Stromal cell of bone marrow (primary cell): ENCODE measurements at regions not wholly inside any gene's neighbourhood (a gene's known extent, or its start where the extent isn't known, plus 50 kb on each side); places are given as distances from the start of the nearest gene placed in this dataset.
A peak's percentile ranks its signal among the peaks of the same experiment; 100 is the strongest.
"Not testable (repeated sequence)": the region's sequence is repeated elsewhere in the genome, so short reads cannot be mapped to it uniquely, and the experiment has no call there.

ENCODE experiments used
- DNase-seq: peaks from one replicate; pipeline ENCODE4 v3.0.0-alpha.2; 2012; ENCODE audit warnings: low read depth

- no peak for DNase-seq
Measured at GRCh38 chr14:71432334-71433110, 499.7 kb upstream of the RGS6 start.

DNA sequence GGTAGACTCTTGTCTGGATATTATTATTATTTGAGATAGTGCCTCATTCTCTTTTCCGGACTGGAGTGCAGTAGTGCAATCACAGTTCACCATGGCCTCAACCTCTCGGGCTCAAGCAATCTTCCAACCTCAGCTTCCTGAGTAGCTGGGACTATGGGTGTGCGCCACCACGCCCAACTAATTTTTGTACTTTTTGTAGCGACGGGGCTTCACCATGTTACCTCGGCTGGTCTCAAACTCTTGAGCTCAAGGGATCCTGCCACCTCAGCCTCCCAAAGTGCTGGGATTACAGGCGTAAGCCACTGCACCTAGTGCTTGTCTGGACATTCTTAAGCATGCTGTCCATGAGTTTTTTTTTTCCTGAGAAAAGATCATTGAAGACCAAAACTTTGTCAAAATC is 498.9 kb upstream of the RGS6 start:
- no peak for DNase-seq

- DNase-seq = not testable (repeated sequence)
Measured at GRCh38 chr14:71435641-71436040, 496.6 kb upstream of the RGS6 start.

DNA sequence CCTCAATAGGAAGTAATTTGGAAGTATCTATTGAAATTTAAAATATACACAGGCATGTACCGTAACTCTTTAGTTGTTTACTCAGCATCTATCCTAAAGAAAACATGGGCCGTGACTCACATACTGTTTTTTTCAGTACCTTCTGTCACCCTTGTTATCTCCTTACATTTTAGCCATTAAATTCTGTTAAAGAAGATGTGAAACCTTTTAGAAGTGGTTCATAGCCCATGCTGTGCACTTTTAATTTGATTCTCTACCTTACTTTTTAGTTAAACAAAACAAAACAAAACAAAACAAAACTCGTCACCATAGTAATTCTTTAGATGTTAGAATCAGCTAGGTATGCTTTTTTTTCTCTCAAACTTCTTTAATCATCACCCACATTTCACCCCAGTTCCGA is 494.4 kb upstream of the RGS6 start:
- no peak for DNase-seq

DNA sequence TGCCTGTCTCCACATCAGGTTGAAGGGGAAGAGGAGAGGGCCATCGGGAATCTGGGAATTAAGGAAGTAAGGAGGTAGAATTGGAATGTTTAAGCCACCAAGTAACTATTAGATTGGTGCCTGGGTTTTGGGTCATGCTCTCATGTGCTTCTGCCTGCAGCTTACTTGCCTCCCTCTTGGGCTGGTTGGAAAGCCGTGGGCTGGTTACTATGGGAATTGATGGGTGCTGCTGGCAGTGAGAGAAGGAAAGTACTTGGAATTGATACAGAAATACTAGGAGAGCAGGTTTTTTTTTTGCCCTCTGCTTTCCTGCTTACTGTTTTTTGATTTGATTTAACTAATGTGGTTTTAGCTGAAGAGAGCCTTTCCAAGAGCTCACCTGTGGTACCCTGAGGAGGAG is 493.5 kb upstream of the RGS6 start:
- DNase-seq = peak; percentile 48

DNA sequence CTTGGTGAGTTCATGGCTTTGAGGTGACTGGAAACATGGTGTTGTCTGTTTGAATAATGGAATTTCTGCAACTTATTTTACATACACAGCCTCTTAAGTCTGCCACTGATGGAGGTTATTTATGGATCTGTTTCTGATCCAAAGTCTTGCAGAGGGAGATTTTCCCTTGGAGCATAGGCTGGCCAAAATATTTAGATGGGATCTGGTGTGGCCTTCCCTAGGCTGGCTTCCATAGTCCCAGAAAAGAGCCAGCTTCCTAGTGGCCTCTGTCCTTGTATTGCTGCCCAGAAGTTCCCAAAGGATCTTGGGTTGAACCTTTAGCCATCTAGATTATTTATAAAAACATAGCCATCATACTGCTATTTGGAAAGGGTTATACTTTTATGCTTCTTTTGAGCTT is 491.1 kb upstream of the RGS6 start:
- DNase-seq = peak; percentile 8

DNA sequence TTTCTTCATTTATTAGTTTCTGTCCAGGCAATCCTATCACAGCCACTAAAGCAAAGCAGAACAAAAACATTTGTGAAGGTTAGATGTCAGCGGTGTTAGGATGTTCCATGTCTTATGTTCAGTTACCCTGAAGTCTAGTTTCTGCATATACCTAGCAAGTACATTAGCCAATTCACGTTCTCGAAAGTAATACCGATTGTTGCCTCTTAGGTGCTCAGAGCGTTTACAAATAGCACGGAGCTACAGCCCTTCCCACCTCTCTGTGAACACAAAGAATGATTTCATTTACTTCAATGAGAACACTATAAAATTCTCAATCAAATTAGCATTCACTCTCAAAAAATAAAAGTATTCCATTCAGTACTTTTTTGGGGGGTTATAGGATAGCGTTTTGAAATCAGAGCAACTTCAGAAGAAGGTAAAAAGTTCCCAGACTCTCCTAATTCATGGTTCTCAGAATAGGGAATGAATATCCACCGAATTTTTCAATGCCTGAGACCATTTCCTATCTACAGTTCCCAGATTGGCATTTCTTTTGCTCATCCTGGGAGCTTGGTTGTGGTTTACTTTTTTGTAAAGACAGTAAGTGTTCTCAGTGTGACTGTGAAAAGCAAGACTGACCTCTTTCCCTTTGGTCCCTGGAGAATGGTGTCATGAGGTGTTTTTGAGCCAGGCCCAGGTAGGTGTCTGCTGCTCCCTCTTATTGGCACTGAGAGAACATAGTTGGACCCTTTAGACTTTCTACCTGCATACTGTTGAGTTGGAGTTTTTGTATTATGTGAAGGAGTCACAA is 488.0 kb upstream of the RGS6 start:
- no peak for DNase-seq

DNA sequence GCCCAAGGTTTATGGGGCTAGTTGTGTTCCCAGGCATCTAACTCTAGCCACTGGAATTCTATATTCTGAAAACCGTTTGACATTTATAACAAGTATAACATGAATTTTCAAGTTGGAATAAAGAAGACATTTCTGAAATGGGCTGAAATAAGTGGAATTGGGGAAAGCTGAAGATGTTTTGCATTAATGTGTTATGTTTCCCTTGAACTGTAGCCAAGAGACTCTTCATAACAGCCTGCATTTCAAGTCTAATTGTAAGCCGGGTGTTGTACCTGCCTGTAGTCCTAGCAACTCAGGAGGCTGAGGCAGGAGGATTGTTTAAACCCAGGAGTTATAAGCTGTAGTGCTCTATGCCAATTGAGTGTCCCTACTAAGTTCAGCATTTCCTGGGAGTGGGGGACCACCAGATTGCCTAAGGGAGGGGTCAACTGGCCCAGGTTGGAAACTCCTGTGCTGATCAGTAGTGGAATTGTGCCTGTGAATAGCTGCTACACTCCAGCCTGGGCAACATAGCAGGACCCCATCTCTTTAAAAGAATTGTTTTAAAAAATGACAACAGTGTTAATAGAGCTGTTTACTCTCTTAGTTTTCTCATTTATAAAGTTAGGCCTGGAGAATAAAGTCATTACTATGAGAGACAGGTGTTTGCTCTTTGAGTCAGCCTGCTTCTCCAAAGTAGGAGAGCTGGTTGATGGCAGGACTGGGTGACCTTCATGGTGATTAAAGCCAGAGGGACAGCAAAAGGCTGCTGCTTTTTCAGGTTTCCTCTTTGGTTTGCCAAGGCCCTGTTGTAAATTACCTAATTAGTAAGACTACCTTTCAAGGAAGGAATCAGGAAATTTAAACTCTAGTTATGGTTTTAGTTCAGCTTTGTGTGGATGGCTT is 483.6 kb upstream of the RGS6 start:
- DNase-seq = no peak

DNA sequence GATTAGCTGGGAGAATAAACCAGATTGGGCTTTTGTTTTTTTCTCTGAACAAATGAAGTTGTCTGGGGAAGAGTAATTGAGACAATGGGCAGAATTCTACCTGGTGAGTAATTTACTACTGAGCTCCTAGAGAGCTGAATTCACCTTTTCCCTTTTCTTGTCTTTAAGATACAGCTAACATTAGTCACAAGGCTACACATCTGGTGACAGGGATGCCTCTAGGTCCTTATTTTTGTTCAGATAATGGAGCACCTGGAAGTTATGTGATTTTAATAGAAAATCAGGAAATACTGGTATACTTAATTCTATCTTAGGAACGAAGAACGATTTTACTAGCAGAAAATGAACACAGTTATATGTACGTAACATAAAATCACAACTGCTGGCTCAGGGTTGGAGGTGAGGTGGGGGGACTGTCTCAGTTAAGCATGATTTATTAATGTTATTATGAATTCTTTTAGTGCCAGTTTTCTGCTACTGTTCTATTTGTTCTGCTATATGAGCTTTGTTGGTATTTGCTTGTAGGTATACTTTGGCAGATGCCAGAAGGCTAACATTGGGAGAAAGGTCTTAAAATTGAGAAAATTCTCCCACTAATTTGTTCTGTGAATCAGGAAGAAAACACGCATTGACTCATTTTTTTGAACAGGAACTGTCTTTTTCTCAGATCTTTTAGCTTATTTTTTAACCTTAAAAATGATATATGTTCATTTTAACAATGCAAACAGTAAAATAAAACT is 482.7 kb upstream of the RGS6 start:
- no peak for DNase-seq

DNA sequence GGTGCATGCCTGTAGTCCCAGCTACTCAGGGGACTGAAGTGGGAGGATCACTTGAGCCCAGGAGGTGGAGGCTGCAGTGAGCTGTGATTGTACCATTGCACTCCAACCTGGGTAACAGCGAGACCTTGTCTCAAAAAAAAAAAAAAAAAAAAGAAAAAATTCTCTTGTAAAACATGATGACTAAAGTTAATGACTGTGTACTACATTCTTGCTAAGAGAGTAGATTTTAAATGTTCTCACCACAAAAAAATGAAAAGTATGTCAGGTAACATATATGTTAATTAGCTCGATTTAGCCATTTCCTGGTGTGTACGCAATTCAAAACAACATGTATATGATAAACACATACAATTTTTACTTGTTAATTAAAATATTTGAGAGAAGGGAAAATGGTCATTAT is 480.7 kb upstream of the RGS6 start:
- no peak for DNase-seq

- DNase-seq = no peak
Measured at GRCh38 chr14:71452539-71452938, 479.7 kb upstream of the RGS6 start.

GRCh38 chr14:71452987-71453386 is 479.2 kb upstream of the RGS6 start:
- no peak for DNase-seq

DNA sequence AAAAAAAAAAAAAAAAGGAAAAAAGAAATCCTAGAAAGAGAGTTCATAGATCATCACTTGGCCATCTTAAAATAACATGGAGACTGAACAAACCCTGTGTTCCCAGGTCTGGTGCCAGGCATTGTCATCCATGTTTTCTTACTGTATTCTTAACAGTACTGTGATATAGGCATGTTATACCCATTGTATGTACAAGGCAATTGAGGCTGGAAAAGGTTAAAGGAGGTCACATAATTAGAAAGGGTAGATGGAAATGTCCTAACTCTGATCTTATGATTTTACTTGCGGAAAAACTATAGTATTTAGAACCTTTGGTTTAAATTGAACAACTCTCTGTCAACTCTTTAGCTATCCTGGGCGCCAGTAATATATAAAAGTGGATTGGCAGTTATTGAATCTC is 478.2 kb upstream of the RGS6 start:
- DNase-seq = no peak

DNA sequence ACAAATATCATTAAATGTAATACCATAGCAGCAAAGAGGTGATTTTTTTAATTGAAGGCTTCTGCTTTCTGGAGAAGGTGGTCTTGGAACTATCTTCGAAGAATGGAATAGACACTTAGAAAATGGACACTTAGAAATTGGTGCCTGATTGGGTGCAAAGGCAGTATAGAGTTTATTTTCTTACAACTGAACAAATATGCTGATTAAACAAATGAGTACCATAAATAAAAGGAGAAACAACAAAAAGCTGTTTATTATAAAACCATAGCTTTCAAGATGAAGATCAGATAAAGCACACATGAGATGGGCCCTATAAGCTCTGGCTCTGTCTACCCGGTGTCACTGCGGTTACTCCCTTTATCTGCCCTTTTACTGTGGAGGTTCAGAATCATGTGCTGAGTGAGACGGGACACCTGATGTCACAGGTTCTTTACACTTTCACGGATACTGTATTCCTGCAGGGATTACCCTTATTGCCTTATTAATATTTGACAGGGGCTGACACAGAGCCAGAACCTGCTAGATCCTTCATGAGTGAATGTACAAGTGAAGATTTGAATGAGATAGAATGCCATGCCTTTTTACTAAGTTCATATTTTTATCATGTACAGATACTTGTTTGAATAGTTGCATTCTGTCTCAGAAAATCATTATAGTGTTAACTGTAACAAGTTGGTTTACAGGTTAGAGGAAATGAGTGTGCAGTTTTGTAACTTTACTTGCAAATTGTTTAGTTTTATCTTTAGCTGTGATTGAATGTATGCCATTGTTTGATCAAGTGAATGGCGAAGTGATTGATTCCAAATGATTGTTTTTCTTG is 477.5 kb upstream of the RGS6 start:
- no peak for DNase-seq

- no peak for DNase-seq
Measured at GRCh38 chr14:71460091-71460490, 472.1 kb upstream of the RGS6 start.

DNA sequence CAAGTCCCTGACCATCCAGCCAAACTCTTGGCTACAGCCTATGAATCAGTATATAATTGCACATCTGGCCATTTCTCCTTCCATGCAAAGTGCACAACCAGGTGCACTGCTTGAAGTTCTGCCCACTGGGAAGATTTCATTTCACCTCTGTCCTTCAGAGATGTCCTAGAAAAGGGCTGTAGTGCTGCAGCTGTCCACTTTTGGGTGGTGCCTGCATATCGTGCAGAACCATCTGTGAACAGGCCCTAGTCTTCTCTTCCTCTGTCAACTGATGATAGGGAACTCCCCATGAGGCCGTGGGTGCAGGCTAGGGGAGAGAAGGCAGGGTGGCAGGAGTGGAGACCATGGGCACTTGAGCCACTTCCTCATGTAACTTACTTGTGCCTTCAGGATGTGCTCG is 470.6 kb upstream of the RGS6 start:
- DNase-seq = not testable (repeated sequence)

DNA sequence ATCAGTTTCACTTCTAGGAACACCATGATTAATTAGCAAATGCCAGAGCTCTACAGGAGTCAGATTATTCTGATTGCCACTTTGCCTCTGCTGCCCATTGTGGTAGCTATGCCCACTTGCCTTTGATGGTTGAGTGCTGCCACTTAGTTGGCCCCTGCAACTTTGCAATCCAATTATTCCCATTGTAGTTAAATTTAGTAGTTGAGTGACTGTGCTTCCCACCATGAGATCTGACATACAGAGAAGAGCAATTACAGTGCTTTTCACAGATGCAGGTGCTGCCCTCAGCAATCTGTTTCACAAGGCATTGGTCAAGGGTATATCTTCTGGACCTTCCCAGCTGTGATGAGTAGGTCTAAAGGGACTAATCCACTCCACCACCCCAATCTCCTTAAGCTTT is 468.4 kb upstream of the RGS6 start:
- DNase-seq = no peak

DNA sequence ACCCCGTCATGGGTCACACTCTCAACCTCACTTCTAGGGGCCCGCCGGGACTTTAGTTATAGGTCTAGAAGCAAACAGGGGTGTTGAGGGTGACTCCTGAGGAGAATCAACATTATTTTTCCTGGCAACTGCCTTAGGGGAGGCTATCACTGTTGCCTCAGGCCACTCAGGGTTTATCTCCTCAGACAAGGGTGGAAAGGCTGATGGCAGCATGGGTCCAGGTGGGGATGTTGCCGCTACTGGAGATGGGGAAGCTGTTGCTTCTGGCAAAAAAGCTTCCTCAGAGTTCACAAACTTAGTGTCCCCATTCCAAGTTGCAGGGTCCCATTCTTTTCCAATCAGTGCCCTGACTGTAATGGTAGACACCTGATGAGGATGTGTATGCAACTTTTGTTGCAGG is 467.4 kb upstream of the RGS6 start:
- no peak for DNase-seq

DNA sequence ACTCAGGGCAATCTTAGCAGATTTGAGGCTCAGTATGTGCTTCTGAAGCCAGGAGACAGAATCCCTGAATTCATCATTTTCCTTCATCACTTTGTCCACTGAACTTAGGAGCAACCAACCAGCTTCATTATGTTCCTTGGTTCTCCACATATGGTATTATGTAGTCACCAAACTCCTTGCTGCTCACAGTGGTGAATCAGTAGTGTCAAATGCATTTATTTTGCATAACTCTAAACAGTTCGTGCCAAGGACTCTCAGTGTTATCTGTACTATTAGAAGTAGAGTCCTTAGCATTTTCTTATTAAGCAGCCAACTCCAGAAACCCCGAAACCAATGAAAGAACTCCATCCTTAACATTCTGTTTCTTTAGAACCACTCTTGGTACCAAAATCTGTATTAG is 466.9 kb upstream of the RGS6 start:
- DNase-seq = no peak

DNA sequence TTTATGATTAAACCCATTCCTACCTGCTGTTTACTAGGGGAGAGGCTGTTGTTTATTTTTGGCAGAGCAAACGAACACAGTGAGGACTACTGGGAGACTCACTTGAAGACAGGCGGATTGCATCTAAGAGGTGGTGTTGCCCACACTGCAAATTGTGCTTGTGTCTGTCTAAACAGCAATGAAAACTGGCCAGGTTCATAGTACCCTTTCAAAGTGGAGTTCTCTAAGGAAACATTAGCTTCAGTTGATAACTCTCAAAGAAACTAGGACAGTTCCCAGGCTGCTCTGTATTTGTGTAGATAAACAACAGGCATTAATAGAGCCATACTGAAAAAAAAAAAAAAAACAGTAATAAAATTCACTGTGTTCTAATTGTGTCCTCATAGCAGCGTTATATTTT is 466.0 kb upstream of the RGS6 start:
- DNase-seq = no peak

DNA sequence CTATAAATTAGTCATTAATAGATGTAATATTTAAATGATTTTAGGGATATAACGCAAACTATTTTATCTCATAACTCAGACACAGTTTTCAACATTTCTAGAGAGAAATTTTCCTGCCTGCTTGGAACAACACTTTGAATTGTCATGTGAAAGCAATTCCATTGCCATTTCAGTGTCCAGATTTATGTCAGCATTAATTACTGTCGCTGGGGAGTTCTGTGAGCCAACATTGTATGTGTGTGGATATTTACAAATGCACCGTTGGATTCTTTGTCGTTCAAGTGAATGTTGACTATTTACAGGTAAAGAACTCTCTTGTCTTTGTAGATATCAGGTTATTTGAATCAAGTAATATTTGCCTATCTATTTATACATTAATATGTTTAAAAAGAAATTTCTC is 465.3 kb upstream of the RGS6 start:
- DNase-seq = no peak
